Urinary bladder (tissue), 3 donors: ENCODE measurements at regions not wholly inside any gene's neighbourhood (a gene's known extent, or its start where the extent isn't known, plus 50 kb on each side); places are given as distances from the start of the nearest gene placed in this dataset.

ENCODE experiments used
- DNase-seq: peaks from one replicate; pipeline ENCODE4 v3.0.0-alpha.2; 2015; ENCODE audit errors: extremely low spot score
- H3K27ac ChIP-seq: one replicate; pipeline ENCODE4 v1.5.1; 2013; ENCODE audit warnings: low read depth, mild to moderate bottlenecking, moderate library complexity
- H3K36me3 ChIP-seq: one replicate; pipeline ENCODE4 v1.6.1; 2013; ENCODE audit warnings: mild to moderate bottlenecking, moderate library complexity; ENCODE audit not compliant: insufficient read depth
- H3K4me1 ChIP-seq: one replicate; pipeline ENCODE4 v1.6.1; 2013; ENCODE audit warnings: mild to moderate bottlenecking, moderate library complexity; ENCODE audit not compliant: insufficient read depth
- H3K4me3 ChIP-seq: one replicate; pipeline ENCODE4 v1.5.1; 2013; ENCODE audit warnings: low read depth, low read length
- WGBS: extraction: QIAGEN DNeasy Blood & Tissue Kit; methylation state at CpG from one replicate; pipeline ENCODE4 v1.1.7; 2013; 5-methylcytosine and 5-hydroxymethylcytosine counted together
- donor health status: healthy with polysubstance abuse.
- donor health status: healthy.

- DNase-seq, result no peak
- H3K27ac ChIP-seq, result no peak overlapping the region
- 97% methylated on average over 2 of the region's 2 CpGs for WGBS
- H3K4me3 ChIP-seq, result no peak overlapping the region
- no peaks in the 10 kb centered on the region for H3K4me1 ChIP-seq
- no peaks in the 10 kb centered on the region for H3K36me3 ChIP-seq
Measured at GRCh38 chr6:21995318-21995717, 301.5 kb downstream of the PRL start.

- Histone ChIP-seq H3K4me3 (no peak overlapping the region), H3K27ac (no peak overlapping the region)
- 76% methylated on average over 5 of the region's 5 CpGs for WGBS
Measured at GRCh38 chr6:21996425-21997118, 300.3 kb downstream of the PRL start.

GRCh38 chr6:21997119-21998037 lies 299.5 kb downstream of the PRL start:
- WGBS, result 34% methylated on average over 5 of the region's 5 CpGs
- Histone ChIP-seq H3K36me3 (no peaks in the 10 kb centered on the region), H3K27ac (no peak overlapping the region), H3K4me3 (no peak overlapping the region), H3K4me1 (no peaks in the 10 kb centered on the region)
- no peak for DNase-seq

More at GRCh38 chr6:21996425-21997118, 300.3 kb downstream of the PRL start:
- Histone ChIP-seq H3K36me3 (no peaks in the 10 kb centered on the region), H3K4me1 (no peaks in the 10 kb centered on the region)
- DNase-seq, result no peak

- Histone ChIP-seq H3K4me1 (no peaks in the 10 kb centered on the region), H3K27ac (no peak overlapping the region), H3K4me3 (no peak overlapping the region), H3K36me3 (no peaks in the 10 kb centered on the region)
- DNase-seq, result no peak
Measured at GRCh38 chr6:21998582-21998981, 298.3 kb downstream of the PRL start.

- no peak for DNase-seq
- 43% methylated on average over 6 of the region's 6 CpGs for WGBS
Measured at GRCh38 chr6:21999012-21999528, 297.8 kb downstream of the PRL start.

GRCh38 chr6:21999741-22000140 lies 297.1 kb downstream of the PRL start:
- DNase-seq, result no peak
- Histone ChIP-seq H3K4me1 (no peaks in the 10 kb centered on the region), H3K4me3 (no peak overlapping the region), H3K36me3 (no peaks in the 10 kb centered on the region), H3K27ac (no peak overlapping the region)
- WGBS, result 40% methylated on average over 1 of the region's 1 CpG

More at GRCh38 chr6:21999012-21999528, 297.8 kb downstream of the PRL start:
- H3K27ac ChIP-seq, result no peak overlapping the region
- no peaks in the 10 kb centered on the region for H3K36me3 ChIP-seq
- H3K4me1 ChIP-seq, result no peaks in the 10 kb centered on the region
- H3K4me3 ChIP-seq, result no peak overlapping the region

- no peak overlapping the region for H3K4me3 ChIP-seq
- WGBS, result 38% methylated on average over 2 of the region's 2 CpGs
- H3K36me3 ChIP-seq, result no peaks in the 10 kb centered on the region
- H3K27ac ChIP-seq, result no peak overlapping the region
- H3K4me1 ChIP-seq, result no peaks in the 10 kb centered on the region
- DNase-seq, result no peak
Measured at GRCh38 chr6:22001396-22002027, 295.3 kb downstream of the PRL start.

GRCh38 chr6:22003287-22003686 lies 293.5 kb downstream of the PRL start:
- no peak overlapping the region for H3K27ac ChIP-seq
- no peaks in the 10 kb centered on the region for H3K36me3 ChIP-seq
- WGBS, result 26% methylated on average over 3 of the region's 3 CpGs
- peak; percentile 20 for DNase-seq
- H3K4me3 ChIP-seq, result no peak overlapping the region
- no peaks in the 10 kb centered on the region for H3K4me1 ChIP-seq

- H3K36me3 ChIP-seq, result no peaks in the 10 kb centered on the region
- H3K4me1 ChIP-seq, result no peaks in the 10 kb centered on the region
- DNase-seq, result no peak
- 84% methylated on average over 3 of the region's 3 CpGs for WGBS
- H3K4me3 ChIP-seq, result no peak overlapping the region
- no peak overlapping the region for H3K27ac ChIP-seq
Measured at GRCh38 chr6:22006795-22007194, 290.0 kb downstream of the PRL start.

GRCh38 chr6:22007469-22007868 lies 289.4 kb downstream of the PRL start:
- 61% methylated on average over 3 of the region's 3 CpGs for WGBS
- no peak for DNase-seq

GRCh38 chr6:22008248-22008836 lies 288.5 kb downstream of the PRL start:
- no peaks in the 10 kb centered on the region for H3K4me1 ChIP-seq
- WGBS, result 83% methylated on average over 3 of the region's 3 CpGs
- no peak for DNase-seq
- H3K27ac ChIP-seq, result no peak overlapping the region
- H3K4me3 ChIP-seq, result no peak overlapping the region
- no peaks in the 10 kb centered on the region for H3K36me3 ChIP-seq

More at GRCh38 chr6:22007469-22007868, 289.4 kb downstream of the PRL start:
- Histone ChIP-seq H3K27ac (no peak overlapping the region), H3K36me3 (no peaks in the 10 kb centered on the region), H3K4me1 (no peaks in the 10 kb centered on the region), H3K4me3 (no peak overlapping the region)

- Histone ChIP-seq H3K4me1 (no peaks in the 10 kb centered on the region), H3K4me3 (no peak overlapping the region), H3K27ac (no peak overlapping the region), H3K36me3 (no peaks in the 10 kb centered on the region)
- no peak for DNase-seq
- 80% methylated on average over 3 of the region's 3 CpGs for WGBS
Measured at GRCh38 chr6:22010102-22010501, 286.7 kb downstream of the PRL start.

GRCh38 chr6:22015216-22015615 lies 281.6 kb downstream of the PRL start:
- no peak for DNase-seq

More at GRCh38 chr6:22015216-22015615, 281.6 kb downstream of the PRL start:
- Histone ChIP-seq H3K27ac (no peak overlapping the region), H3K36me3 (no peaks in the 10 kb centered on the region), H3K4me1 (no peaks in the 10 kb centered on the region), H3K4me3 (no peak overlapping the region)
- 91% methylated on average over 7 of the region's 7 CpGs for WGBS
